Mesenchymal stem cell (in vitro differentiated cells and primary cell): ENCODE measurements at regions not wholly inside any gene's neighbourhood (a gene's known extent, or its start where the extent isn't known, plus 50 kb on each side); places are given as distances from the start of the nearest gene placed in this dataset.

Experiments used
- DNase-seq: peaks from one replicate; pipeline ENCODE4 v3.0.0-alpha.2; 2013
- H2AFZ ChIP-seq: one replicate; pipeline ENCODE4 v1.6.1; 2013; ENCODE audit warnings: low read depth, mild to moderate bottlenecking, control low read depth, inconsistent platforms, low read length, moderate library complexity
- H2AK5ac ChIP-seq: 2 replicates; pipeline ENCODE4 v1.6.1; 2013; ENCODE audit warnings: low read length, moderate library complexity, mild to moderate bottlenecking, inconsistent platforms; ENCODE audit not compliant: severe bottlenecking
- H2BK120ac ChIP-seq: one replicate; pipeline ENCODE4 v1.6.1; 2013; ENCODE audit warnings: low read depth, mild to moderate bottlenecking, inconsistent platforms, low read length, moderate library complexity
- H2BK12ac ChIP-seq, 2 experiments: one replicate each; pipeline ENCODE4 v1.6.1; 2013; ENCODE audit warnings: inconsistent platforms in 2 of 2, low read length in 2 of 2, mild to moderate bottlenecking in 2 of 2, moderate library complexity in 2 of 2, control low read depth in 1 of 2
- H2BK15ac ChIP-seq: one replicate; pipeline ENCODE4 v1.6.1; 2013; ENCODE audit warnings: mild to moderate bottlenecking, low read depth, inconsistent platforms; ENCODE audit not compliant: poor library complexity, severe bottlenecking
- H2BK5ac ChIP-seq: 2 replicates; pipeline ENCODE4 v1.6.1; 2013; ENCODE audit warnings: low read depth, mild to moderate bottlenecking, low read length, control low read depth, inconsistent platforms; ENCODE audit not compliant: poor library complexity, severe bottlenecking
- H3K14ac ChIP-seq, 2 experiments: one replicate each; pipeline ENCODE4 v1.6.1; 2013; ENCODE audit warnings: inconsistent platforms in 2 of 2, low read length in 2 of 2, control low read depth in 1 of 2, mild to moderate bottlenecking in 1 of 2, moderate library complexity in 1 of 2
- H3K18ac ChIP-seq, 2 experiments: one replicate each; pipeline ENCODE4 v1.6.1; 2013; ENCODE audit warnings: inconsistent platforms in 2 of 2, low read length in 2 of 2, control low read depth in 1 of 2, low read depth in 1 of 2, mild to moderate bottlenecking in 1 of 2
- H3K23ac ChIP-seq, 2 experiments: one replicate each; pipeline ENCODE4 v1.6.1; 2013; ENCODE audit warnings: inconsistent platforms in 2 of 2, low read length in 2 of 2, mild to moderate bottlenecking in 2 of 2, moderate library complexity in 2 of 2, control low read depth in 1 of 2
- H3K27ac ChIP-seq: 2 replicates; pipeline ENCODE4 v1.5.1; 2013; ENCODE audit warnings: mild to moderate bottlenecking, moderate library complexity, low read length, control low read depth, inconsistent platforms; ENCODE audit not compliant: poor library complexity, severe bottlenecking
- H3K27me3 ChIP-seq, 2 experiments: 2 replicates each; pipeline versions ENCODE4 v1.6.1 to v1.7.0; 2013; ENCODE audit warnings: low read length in 2 of 2, mild to moderate bottlenecking in 2 of 2, moderate library complexity in 2 of 2, control low read depth in 1 of 2, inconsistent platforms in 1 of 2; ENCODE audit not compliant: control insufficient read depth in 1 of 2, insufficient read depth in 1 of 2
- H3K36me3 ChIP-seq, 2 experiments: 2 replicates each; pipeline versions ENCODE4 v1.6.1 to v1.7.0; 2013; ENCODE audit warnings: low read length in 2 of 2, control low read depth in 1 of 2, inconsistent platforms in 1 of 2, low read depth in 1 of 2, mild to moderate bottlenecking in 1 of 2; ENCODE audit not compliant: insufficient read depth in 2 of 2, control insufficient read depth in 1 of 2
- H3K4ac ChIP-seq, 2 experiments: one replicate each; pipeline ENCODE4 v1.6.1; 2013; ENCODE audit warnings: inconsistent platforms in 2 of 2, low read length in 2 of 2, mild to moderate bottlenecking in 2 of 2, moderate library complexity in 2 of 2, control low read depth in 1 of 2, low read depth in 1 of 2
- H3K4me1 ChIP-seq: 2 replicates; pipeline ENCODE4 v1.6.1; 2013; ENCODE audit warnings: low read depth, low read length, control low read depth; ENCODE audit not compliant: control insufficient read depth, insufficient read depth
- H3K4me2 ChIP-seq: 2 replicates; pipeline ENCODE4 v1.6.1; 2013; ENCODE audit warnings: low read length, mild to moderate bottlenecking, inconsistent platforms; ENCODE audit not compliant: poor library complexity, severe bottlenecking
- H3K4me3 ChIP-seq, 2 experiments: 2 replicates each; pipeline versions ENCODE4 v1.5.1 to v1.7.0; 2013; ENCODE audit warnings: low read length in 2 of 2, mild to moderate bottlenecking in 2 of 2, control low read depth in 1 of 2, low read depth in 1 of 2; ENCODE audit not compliant: insufficient read depth in 1 of 2
- H3K79me1 ChIP-seq: replicated peaks from 2 replicates; pipeline ENCODE4 v1.6.1; 2013; ENCODE audit warnings: mild to moderate bottlenecking, control low read depth, low read length, inconsistent platforms; ENCODE audit not compliant: poor library complexity, severe bottlenecking
- H3K9ac ChIP-seq: 2 replicates; pipeline ENCODE4 v1.7.0; 2013; ENCODE audit warnings: mild to moderate bottlenecking, low read length, moderate library complexity
- H3K9me3 ChIP-seq: 2 replicates; pipeline ENCODE4 v1.7.0; 2013; ENCODE audit warnings: mild to moderate bottlenecking, low read length; ENCODE audit not compliant: control insufficient read depth
- H4K8ac ChIP-seq: one replicate; pipeline ENCODE4 v1.6.1; 2013; ENCODE audit warnings: inconsistent platforms, mild to moderate bottlenecking, low read length, moderate library complexity
- H4K91ac ChIP-seq: one replicate; pipeline ENCODE4 v1.6.1; 2013; ENCODE audit warnings: mild to moderate bottlenecking, low read length, inconsistent platforms
- WGBS: methylation state at CpG from one replicate; pipeline ENCODE4 v1.1.7; 2013; ENCODE audit warnings: mixed read lengths; 5-methylcytosine and 5-hydroxymethylcytosine counted together

DNA sequence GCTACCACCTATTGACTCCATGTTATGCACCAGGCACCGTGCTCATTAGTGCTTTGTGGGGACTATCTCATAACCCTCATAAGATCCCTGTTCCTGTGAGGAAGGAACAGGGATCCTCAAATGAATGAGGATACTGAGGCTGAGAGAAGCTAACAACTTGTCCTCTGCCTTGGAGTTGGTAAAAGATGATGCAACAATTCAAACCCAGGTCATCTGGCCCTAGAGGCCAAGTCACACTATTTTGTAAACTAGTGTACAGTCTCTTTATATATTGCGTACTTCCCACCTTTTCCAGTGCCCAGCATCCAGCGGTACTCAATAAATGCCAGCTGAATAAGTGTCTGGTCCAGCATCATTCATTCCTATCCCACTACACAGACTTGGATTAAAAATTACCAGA is 92.6 kb downstream of the RCN1 start:
- Histone ChIP-seq H2BK15ac (no peak overlapping the region), H4K91ac (no peak overlapping the region), H2BK120ac (no peak overlapping the region), H3K9ac (no peak overlapping the region), H3K4me3 (no peak overlapping the region), H3K4ac (no peak overlapping the region), H2BK12ac (no peak overlapping the region), H3K18ac (no peak overlapping the region), H3K23ac (no peak overlapping the region), H4K8ac (no peak overlapping the region), H2AFZ (no peak overlapping the region), H3K9me3 (no peaks in the 10 kb centered on the region), H3K79me1 (no peaks in the 10 kb centered on the region), H3K36me3 (no peaks in the 10 kb centered on the region), H3K4me1 (no peaks in the 10 kb centered on the region), H3K14ac (no peak overlapping the region), H3K4me2 (no peak overlapping the region), H2BK5ac (no peak overlapping the region), H3K27ac (no peak overlapping the region), H2AK5ac (no peak overlapping the region), H3K27me3 (peaks cover 34 to 46% of the 10 kb centered on the region in 2 experiments)
- 89% methylated on average over 2 of the region's 3 CpGs for WGBS
- no peak for DNase-seq

GRCh38 chr11:32184041-32184722 is 93.3 kb downstream of the RCN1 start:
- H2BK5ac ChIP-seq = no peak overlapping the region
- no peaks in the 10 kb centered on the region for H3K9me3 ChIP-seq
- no peak overlapping the region for H3K9ac ChIP-seq
- no peak overlapping the region for H3K4me2 ChIP-seq
- no peaks in the 10 kb centered on the region for H3K4me1 ChIP-seq
- H3K36me3 ChIP-seq = no peaks in the 10 kb centered on the region
- no peak overlapping the region for H3K4me3 ChIP-seq
- peaks cover 28 to 39% of the 10 kb centered on the region in 2 experiments for H3K27me3 ChIP-seq
- H2AK5ac ChIP-seq = no peak overlapping the region
- H2BK15ac ChIP-seq = no peak overlapping the region
- no peak overlapping the region for H3K4ac ChIP-seq
- no peak overlapping the region for H3K18ac ChIP-seq
- no peak overlapping the region for H2BK120ac ChIP-seq
- no peak for DNase-seq
- 69% methylated on average over 6 of the region's 6 CpGs for WGBS
- H2BK12ac ChIP-seq = no peak overlapping the region
- no peak overlapping the region for H4K91ac ChIP-seq
- H2AFZ ChIP-seq = no peak overlapping the region
- H3K79me1 ChIP-seq = no peaks in the 10 kb centered on the region
- H4K8ac ChIP-seq = no peak overlapping the region
- H3K23ac ChIP-seq = peak overlapping the region in 1 of 2 experiments; percentile 64
- H3K14ac ChIP-seq = no peak overlapping the region
- H3K27ac ChIP-seq = no peak overlapping the region

- Histone ChIP-seq H3K79me1 (no peaks in the 10 kb centered on the region), H3K4me3 (no peak overlapping the region), H3K4ac (no peak overlapping the region), H3K36me3 (no peaks in the 10 kb centered on the region), H3K4me1 (no peaks in the 10 kb centered on the region), H2BK5ac (no peak overlapping the region), H3K14ac (no peak overlapping the region), H4K91ac (no peak overlapping the region), H3K4me2 (no peak overlapping the region), H3K27me3 (peaks cover 26 to 36% of the 10 kb centered on the region in 2 experiments), H2BK12ac (no peak overlapping the region), H4K8ac (no peak overlapping the region), H3K9ac (no peak overlapping the region), H2AK5ac (no peak overlapping the region), H3K18ac (no peak overlapping the region), H3K9me3 (no peaks in the 10 kb centered on the region), H3K23ac (no peak overlapping the region), H2BK15ac (no peak overlapping the region), H2BK120ac (no peak overlapping the region), H2AFZ (no peak overlapping the region), H3K27ac (no peak overlapping the region)
- 94% methylated on average over 9 of the region's 10 CpGs for WGBS
- no peak for DNase-seq
Observed at GRCh38 chr11:32184723-32185376, 94.0 kb downstream of the RCN1 start.

DNA sequence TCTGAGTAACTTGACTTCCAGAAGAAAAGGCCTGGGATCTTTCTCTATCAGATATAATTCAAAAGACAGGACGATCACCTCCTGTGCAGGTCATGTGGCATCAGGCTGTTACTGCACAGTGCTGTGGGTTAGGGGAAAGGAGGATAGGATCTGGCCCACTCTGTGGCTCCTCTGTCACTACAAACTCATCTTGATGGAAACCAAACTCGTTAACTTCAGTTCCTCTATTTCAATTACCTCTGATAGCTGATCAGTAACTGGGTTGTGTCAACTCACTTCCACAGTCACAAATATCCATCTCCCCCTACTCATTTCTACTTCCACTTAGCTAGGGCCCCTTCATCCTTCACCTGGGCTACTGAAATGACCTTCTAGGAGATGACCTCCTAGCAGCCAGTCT is 95.2 kb downstream of the RCN1 start:
- Histone ChIP-seq H2BK120ac (no peak overlapping the region), H3K27ac (no peak overlapping the region), H3K14ac (no peak overlapping the region), H3K4me1 (no peaks in the 10 kb centered on the region), H3K4me3 (no peak overlapping the region), H4K91ac (no peak overlapping the region), H3K4ac (no peak overlapping the region), H2AK5ac (no peak overlapping the region), H4K8ac (no peak overlapping the region), H2AFZ (no peak overlapping the region), H2BK5ac (no peak overlapping the region), H3K18ac (no peak overlapping the region), H3K9ac (no peak overlapping the region), H3K9me3 (no peaks in the 10 kb centered on the region), H3K27me3 (peaks cover 22 to 39% of the 10 kb centered on the region in 2 experiments), H3K23ac (no peak overlapping the region), H2BK15ac (no peak overlapping the region), H3K79me1 (no peaks in the 10 kb centered on the region), H2BK12ac (no peak overlapping the region), H3K4me2 (no peak overlapping the region), H3K36me3 (no peaks in the 10 kb centered on the region)
- no peak for DNase-seq
- 64% methylated on average over 2 of the region's 2 CpGs for WGBS
